ENCODE measurements at regions not wholly inside any gene's neighbourhood (a gene's known extent, or its start where the extent isn't known, plus 50 kb on each side); places are given as distances from the start of the nearest gene placed in this dataset.
"Not testable (repeated sequence)": the region's sequence is repeated elsewhere in the genome, so short reads cannot be mapped to it uniquely, and the experiment has no call there.

GRCh38 chr4:159026329-159026728, 76.5 kb upstream of the RAPGEF2 start:
- DNase-seq (ENCODE audit: low read depth), result no peak
- TF ChIP-seq, protein P1, sequence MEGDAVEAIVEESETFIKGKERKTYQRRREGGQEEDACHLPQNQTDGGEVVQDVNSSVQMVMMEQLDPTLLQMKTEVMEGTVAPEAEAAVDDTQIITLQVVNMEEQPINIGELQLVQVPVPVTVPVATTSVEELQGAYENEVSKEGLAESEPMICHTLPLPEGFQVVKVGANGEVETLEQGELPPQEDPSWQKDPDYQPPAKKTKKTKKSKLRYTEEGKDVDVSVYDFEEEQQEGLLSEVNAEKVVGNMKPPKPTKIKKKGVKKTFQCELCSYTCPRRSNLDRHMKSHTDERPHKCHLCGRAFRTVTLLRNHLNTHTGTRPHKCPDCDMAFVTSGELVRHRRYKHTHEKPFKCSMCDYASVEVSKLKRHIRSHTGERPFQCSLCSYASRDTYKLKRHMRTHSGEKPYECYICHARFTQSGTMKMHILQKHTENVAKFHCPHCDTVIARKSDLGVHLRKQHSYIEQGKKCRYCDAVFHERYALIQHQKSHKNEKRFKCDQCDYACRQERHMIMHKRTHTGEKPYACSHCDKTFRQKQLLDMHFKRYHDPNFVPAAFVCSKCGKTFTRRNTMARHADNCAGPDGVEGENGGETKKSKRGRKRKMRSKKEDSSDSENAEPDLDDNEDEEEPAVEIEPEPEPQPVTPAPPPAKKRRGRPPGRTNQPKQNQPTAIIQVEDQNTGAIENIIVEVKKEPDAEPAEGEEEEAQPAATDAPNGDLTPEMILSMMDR (IDR thresholded peaks at IDR 0.05; ENCODE audit: control insufficient read depth, insufficient read depth, low read depth, low read length, missing control alignments), result no peak
- H3K4me3 ChIP-seq (ENCODE audit: control insufficient read depth, low read depth, low read length), result no peak overlapping the region

GRCh38 chr4:159027535-159027934, 75.3 kb upstream of the RAPGEF2 start:
- no peak for DNase-seq (ENCODE audit: low read depth)
- TF ChIP-seq, protein P1 (IDR thresholded peaks at IDR 0.05; ENCODE audit: control insufficient read depth, insufficient read depth, low read depth, low read length, missing control alignments), result no peak
- H3K4me3 ChIP-seq (ENCODE audit: control insufficient read depth, low read depth, low read length), result no peak overlapping the region

DNA sequence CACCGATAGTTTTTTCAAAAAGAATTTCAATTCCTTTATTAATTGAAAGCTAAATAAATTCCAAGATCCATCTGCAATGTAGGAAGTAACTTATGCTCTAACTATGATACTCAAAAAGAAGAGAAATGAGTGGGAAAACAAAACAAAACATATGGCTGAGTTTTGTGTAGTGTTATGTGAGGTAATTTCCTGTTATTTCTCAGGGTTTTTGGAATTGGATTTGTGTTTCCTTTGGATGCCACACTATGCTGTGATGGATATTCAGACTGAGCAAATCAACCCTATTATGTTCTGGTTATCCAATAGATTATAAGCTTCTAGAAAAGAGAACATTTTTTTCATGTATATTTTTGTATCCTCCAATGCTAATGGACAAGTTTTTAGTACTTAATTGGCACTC, 73.4 kb upstream of the RAPGEF2 start:
- H3K4me3 ChIP-seq (ENCODE audit: control insufficient read depth, low read depth, low read length), result no peak overlapping the region
- no peak for DNase-seq (ENCODE audit: low read depth)
- TF ChIP-seq, protein P1 (IDR thresholded peaks at IDR 0.05; ENCODE audit: control insufficient read depth, insufficient read depth, low read depth, low read length, missing control alignments), result no peak

DNA sequence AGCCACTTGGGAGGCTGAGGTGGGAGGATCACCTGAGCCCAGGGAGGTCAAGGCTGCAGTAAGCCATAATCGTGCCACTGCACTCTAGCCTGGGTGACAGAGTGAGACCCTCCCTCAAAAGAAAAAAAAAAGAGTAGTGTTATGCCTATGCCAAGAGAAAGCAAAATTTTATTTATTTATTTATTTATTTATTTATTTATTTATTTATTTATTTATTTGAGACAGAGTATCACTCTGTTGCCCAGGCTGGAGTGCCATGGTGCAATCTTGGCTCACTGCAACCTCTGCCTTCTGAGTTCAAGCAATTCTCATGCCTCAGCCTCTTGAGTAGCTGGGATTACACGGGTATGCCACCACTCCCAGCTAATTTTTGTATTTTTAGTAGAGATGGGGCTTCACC, 72.6 kb upstream of the RAPGEF2 start:
- not testable (repeated sequence) for H3K4me3 ChIP-seq (ENCODE audit: control insufficient read depth, low read depth, low read length); DNase-seq (ENCODE audit: low read depth)

- no peak overlapping the region for H3K4me3 ChIP-seq (ENCODE audit: control insufficient read depth, low read depth, low read length)
- DNase-seq (ENCODE audit: low read depth), result no peak
- TF ChIP-seq, protein P1 (IDR thresholded peaks at IDR 0.05; ENCODE audit: control insufficient read depth, insufficient read depth, low read depth, low read length, missing control alignments), result no peak
Measured at GRCh38 chr4:159035570-159035969, 67.3 kb upstream of the RAPGEF2 start.

DNA sequence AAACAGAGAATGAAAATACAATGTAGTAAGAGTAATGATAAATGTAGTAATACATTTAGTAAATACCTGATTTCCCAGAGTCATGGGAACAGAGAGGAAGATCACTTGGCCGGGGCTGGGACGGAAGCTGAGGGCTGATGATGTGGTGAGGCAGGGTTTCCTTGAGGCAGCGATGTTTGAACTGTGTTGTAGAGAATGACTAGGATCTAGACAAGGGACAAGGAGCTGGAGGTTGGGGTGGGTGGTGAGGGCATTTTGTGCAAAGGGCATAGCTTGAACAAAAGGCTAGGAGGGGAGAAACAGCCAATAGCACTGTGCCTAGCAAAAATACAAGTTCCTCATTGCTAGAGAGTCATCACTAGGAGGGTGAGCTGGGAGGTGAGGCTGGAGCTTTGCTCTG, 64.3 kb upstream of the RAPGEF2 start:
- no peak overlapping the region for H3K4me3 ChIP-seq (ENCODE audit: control insufficient read depth, low read depth, low read length)
- TF ChIP-seq, protein P1 (IDR thresholded peaks at IDR 0.05; ENCODE audit: control insufficient read depth, insufficient read depth, low read depth, low read length, missing control alignments), result no peak
- no peak for DNase-seq (ENCODE audit: low read depth)

DNA sequence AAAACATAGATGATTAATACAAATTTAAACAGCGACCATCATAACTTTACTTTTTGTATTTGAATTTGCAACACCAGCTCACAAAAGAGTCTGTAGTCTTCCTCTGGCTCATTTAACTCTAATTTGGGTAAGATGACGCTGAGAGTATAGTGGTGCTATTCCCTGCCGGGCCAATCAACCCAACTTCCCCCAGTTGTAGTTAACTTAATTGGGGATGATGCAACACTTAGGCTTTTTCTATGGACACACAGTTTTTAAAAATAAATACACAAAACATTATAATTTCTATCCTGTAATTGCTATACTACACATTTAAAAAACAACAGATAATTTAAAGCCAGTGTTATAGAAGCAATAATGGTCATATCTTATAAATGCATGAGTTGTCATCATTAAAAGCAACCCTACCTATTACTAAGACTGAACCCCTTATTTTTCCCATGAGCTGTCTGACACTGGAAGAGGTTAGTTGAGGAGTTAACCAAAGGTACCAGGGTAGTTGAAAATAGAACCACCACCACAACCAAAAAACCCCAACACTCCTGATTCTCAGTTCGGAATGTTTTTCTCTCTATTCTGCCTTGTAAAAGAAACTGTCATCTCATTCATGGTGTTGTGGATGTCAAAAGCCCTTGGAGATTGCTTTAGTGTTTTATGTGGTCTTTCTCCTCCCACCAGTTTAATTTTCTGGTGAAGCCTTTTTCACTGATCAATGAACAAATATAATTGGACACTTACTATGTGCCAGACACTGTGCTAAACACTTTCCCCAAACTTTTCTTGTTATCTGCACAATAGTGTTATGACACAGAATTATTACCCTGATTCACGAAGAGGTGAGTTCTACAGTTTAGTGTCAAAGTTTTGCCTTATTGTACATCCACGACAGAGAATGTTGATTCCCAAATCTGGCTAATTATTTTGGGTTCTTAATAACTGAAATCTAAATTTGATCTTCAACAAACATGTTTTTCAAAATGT, 61.5 kb upstream of the RAPGEF2 start:
- no peak overlapping the region for H3K4me3 ChIP-seq (ENCODE audit: control insufficient read depth, low read depth, low read length)
- DNase-seq (ENCODE audit: low read depth), result no peak
- TF ChIP-seq, protein P1 (IDR thresholded peaks at IDR 0.05; ENCODE audit: control insufficient read depth, insufficient read depth, low read depth, low read length, missing control alignments), result no peak

Measured in AG09309 (cell line).